ENCODE measurements at regions not wholly inside any gene's neighbourhood (a gene's known extent, or its start where the extent isn't known, plus 50 kb on each side); places are given as distances from the start of the nearest gene placed in this dataset.
"Not testable (repeated sequence)": the region's sequence is repeated elsewhere in the genome, so short reads cannot be mapped to it uniquely, and the experiment has no call there.

GRCh38 chr1:199085903-199086302, 447.1 kb downstream of the PTPRC start:
- peaks cover 35% of the 10 kb centered on the region for H3K4me1 Mint-ChIP-seq
- H3K9me3 Mint-ChIP-seq = no peaks in the 10 kb centered on the region
- H3K27ac Mint-ChIP-seq = peak overlapping the region; percentile 31 to 85 (median 81)
- no peaks in the 10 kb centered on the region for H3K36me3 Mint-ChIP-seq (ENCODE audit: low read depth)
- no peaks in the 10 kb centered on the region for H3K27me3 Mint-ChIP-seq (ENCODE audit: low read depth)
- TF ChIP-seq CTCF (IDR thresholded peaks at IDR 0.05; ENCODE audit: unreplicated experiment in 3 of 3) = no peak
- H3K4me3 Mint-ChIP-seq = no peak overlapping the region

- Mint-ChIP-seq H3K4me3 (peak overlapping the region in 2 of 3 experiments; percentile 1 to 6), H3K9me3 (no peaks in the 10 kb centered on the region), H3K36me3 (ENCODE audit: low read depth) (peaks cover 3% of the 10 kb centered on the region), H3K27me3 (ENCODE audit: low read depth) (no peaks in the 10 kb centered on the region), H3K27ac (peak overlapping the region; percentile 79 to 91 (median 79)), H3K4me1 (peaks cover 35% of the 10 kb centered on the region)
- TF ChIP-seq CTCF (IDR thresholded peaks at IDR 0.05; ENCODE audit: unreplicated experiment in 3 of 3) = no peak
These were observed 448.3 kb downstream of the PTPRC start for GRCh38 chr1:199087144-199087543.

- peaks cover 25% of the 10 kb centered on the region for H3K4me1 Mint-ChIP-seq
- no peak for TF ChIP-seq CTCF (IDR thresholded peaks at IDR 0.05; ENCODE audit: unreplicated experiment in 3 of 3)
- H3K9me3 Mint-ChIP-seq = peaks cover 2% of the 10 kb centered on the region
- no peak overlapping the region for H3K27ac Mint-ChIP-seq
- H3K4me3 Mint-ChIP-seq = no peak overlapping the region
- H3K36me3 Mint-ChIP-seq (ENCODE audit: low read depth) = peaks cover 3% of the 10 kb centered on the region
- no peaks in the 10 kb centered on the region for H3K27me3 Mint-ChIP-seq (ENCODE audit: low read depth)
These were observed 450.7 kb downstream of the PTPRC start for GRCh38 chr1:199089393-199090122.

GRCh38 chr1:199095628-199096027, 456.8 kb downstream of the PTPRC start:
- H3K4me3 Mint-ChIP-seq; H3K36me3 Mint-ChIP-seq (ENCODE audit: low read depth); H3K4me1 Mint-ChIP-seq; H3K27me3 Mint-ChIP-seq (ENCODE audit: low read depth); H3K27ac Mint-ChIP-seq: not testable (repeated sequence)
- peaks cover 14% of the 10 kb centered on the region for H3K9me3 Mint-ChIP-seq

GRCh38 chr1:199096591-199096990, 457.8 kb downstream of the PTPRC start:
- no peak for TF ChIP-seq CTCF (IDR thresholded peaks at IDR 0.05; ENCODE audit: unreplicated experiment in 3 of 3)
- Mint-ChIP-seq H3K4me3 (no peak overlapping the region), H3K27ac (no peak overlapping the region), H3K4me1 (no peaks in the 10 kb centered on the region), H3K27me3 (ENCODE audit: low read depth) (no peaks in the 10 kb centered on the region), H3K36me3 (ENCODE audit: low read depth) (peaks cover 2% of the 10 kb centered on the region), H3K9me3 (peaks cover 18% of the 10 kb centered on the region)

- Mint-ChIP-seq H3K36me3 (ENCODE audit: low read depth) (no peaks in the 10 kb centered on the region), H3K27ac (no peak overlapping the region), H3K9me3 (peaks cover 23% of the 10 kb centered on the region), H3K4me3 (no peak overlapping the region), H3K4me1 (no peaks in the 10 kb centered on the region), H3K27me3 (ENCODE audit: low read depth) (no peaks in the 10 kb centered on the region)
- no peak for TF ChIP-seq CTCF (IDR thresholded peaks at IDR 0.05; ENCODE audit: unreplicated experiment in 3 of 3)
These were observed 459.6 kb downstream of the PTPRC start for GRCh38 chr1:199098468-199098867.
